GM21367 (cell line): ENCODE measurements at regions not wholly inside any gene's neighbourhood (a gene's known extent, or its start where the extent isn't known, plus 50 kb on each side); places are given as distances from the start of the nearest gene placed in this dataset.
"Not testable (repeated sequence)": the region's sequence is repeated elsewhere in the genome, so short reads cannot be mapped to it uniquely, and the experiment has no call there.

Experiments
- ATAC-seq: cut with Tn5 transposase; IDR thresholded peaks from one replicate; pipeline ENCODE4 v1.9.1; 2021; ENCODE audit not compliant: unreplicated experiment

DNA sequence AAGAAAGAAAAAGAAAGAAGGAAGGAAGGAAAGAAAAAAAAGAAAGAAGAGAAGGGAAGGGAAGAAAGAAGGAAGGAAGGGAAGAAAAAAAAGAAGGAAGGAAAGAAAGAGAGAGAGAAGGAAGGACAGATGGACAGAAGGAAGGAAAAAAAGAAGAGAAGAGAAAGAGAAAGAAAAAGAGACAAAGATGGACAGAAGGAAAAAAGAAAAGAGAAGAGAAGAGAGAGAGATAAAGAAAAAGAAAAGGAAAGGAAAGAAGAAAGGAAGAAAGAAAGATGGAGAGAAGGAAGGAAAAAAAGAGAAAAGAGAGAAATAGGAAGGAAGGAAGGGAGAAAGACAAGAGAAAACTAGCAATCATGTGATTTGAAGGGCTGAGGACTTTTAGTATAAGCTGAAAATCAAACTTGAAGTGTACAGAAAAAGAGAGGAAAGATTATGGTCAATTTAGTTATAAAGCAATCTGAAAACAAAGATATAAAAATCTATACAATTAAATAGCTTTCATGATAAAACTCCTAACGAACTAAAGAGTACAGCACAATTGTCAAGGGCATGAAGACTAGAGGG is 115.3 kb downstream of the LTN1 start:
- ATAC-seq = no peak

- ATAC-seq = no peak
Observed at GRCh38 chr21:28875078-28875477, 117.6 kb downstream of the LTN1 start.

DNA sequence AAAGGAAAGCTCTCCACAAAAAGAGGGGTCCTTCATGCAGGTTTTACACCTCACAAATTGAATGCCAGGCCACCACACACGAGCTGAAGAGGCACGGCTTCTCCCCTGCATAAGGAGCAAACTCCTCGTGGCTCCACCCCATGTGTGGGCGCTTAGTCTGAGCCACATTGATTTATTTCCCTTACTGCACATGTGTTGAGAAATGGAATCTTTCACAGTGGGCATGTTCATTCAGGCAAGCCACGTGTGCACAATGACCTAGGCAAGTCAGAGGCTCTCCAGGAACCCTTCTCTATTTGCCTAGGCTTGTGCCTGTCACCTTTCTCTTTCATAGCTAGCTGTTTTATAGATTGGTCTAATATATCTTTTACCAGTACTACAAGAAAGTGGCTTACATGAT is 120.5 kb downstream of the LTN1 start:
- no peak for ATAC-seq

GRCh38 chr21:28871388-28872010 is 121.2 kb downstream of the LTN1 start:
- ATAC-seq = no peak

- ATAC-seq = no peak
Observed at GRCh38 chr21:28867401-28867800, 125.3 kb downstream of the LTN1 start.

GRCh38 chr21:28865488-28866186 is 127.0 kb downstream of the LTN1 start:
- ATAC-seq = no peak

- no peak for ATAC-seq
Observed at GRCh38 chr21:28858424-28858823, 134.3 kb downstream of the LTN1 start.

DNA sequence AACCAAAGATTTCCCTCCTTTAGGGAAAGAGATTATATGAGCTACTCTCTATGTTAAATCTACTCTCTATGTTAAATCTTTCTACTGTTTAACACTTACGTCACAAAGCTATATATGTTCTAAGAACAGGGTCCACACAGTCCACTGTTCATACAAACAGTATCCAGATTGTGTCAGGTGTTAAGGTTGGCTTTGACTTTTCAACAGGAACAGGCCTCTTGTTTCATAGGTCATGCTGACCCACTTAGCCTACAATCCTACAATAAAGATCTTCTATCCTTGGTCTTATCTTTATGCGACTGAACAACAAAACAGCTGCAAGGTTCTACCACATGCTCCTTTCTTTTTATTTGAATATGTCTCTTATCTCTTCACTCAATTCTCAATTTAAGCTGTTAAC is 134.9 kb downstream of the LTN1 start:
- no peak for ATAC-seq

DNA sequence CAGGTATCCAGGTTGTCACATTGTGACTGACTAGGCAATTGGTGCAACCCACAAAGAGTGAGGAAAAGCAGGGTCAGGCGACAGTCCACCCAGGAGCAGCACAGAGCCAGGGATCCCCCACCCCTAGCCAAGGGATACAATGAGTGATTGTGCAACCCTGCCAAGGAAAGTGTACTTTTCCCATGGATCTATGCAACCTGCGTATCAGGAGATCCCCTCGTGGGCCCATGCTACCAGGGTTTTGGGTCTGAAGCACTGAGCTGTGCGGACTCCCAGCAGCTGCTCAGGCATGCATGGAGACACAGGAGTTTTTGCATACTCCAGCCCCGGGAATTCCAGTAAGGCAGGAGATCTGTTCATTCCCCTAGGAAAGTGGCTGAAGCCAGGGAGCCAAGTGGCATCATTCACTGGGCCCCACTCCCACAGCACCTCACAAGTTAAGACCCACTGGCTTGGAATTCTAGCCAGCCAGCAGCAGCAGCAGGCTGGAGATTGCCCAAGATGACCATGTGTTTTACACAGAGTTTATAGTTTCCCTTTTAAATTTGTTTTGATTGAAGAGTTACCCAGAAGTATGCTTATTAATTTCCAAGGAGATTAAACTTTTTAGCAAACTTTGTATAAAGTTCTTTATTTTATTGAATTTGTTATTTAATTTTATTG is 136.0 kb downstream of the LTN1 start:
- ATAC-seq = no peak

DNA sequence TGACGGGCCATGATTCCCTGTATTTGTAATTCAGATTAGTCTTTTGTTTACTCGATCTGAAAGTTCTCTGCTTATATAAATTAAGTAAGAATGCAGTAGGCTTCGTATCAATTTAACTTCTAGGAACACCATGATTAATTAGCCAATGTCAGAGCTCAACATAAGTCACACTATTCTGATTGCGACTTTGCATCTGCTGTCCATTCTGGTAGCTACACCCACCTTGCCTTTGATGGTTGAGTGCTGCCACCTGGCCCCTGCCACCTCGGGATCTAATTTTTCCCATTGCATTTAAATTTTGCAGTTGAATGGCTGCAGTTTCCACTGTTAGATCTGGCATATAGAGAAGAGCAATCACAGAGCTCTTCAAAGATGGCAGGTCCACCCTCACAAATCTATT is 140.0 kb downstream of the LTN1 start:
- no peak for ATAC-seq

DNA sequence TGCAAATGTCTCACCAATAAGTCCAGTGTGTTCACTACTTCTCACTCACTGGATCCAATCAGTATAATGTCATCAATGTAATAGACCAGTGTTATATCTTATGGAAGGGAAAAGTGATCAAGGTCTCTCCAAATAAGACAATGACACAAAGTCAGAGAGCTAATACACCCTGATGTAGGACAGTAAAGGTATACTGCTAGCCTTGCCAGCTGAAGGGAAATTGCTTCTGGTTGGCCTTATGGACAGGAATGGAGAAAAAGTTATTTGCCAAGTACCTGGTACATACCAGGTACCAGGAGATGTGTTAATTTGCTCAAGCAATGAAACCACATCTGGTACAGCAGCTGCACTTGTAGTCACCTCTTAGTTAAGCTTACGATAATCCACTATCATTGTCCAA is 141.0 kb downstream of the LTN1 start:
- ATAC-seq = no peak

DNA sequence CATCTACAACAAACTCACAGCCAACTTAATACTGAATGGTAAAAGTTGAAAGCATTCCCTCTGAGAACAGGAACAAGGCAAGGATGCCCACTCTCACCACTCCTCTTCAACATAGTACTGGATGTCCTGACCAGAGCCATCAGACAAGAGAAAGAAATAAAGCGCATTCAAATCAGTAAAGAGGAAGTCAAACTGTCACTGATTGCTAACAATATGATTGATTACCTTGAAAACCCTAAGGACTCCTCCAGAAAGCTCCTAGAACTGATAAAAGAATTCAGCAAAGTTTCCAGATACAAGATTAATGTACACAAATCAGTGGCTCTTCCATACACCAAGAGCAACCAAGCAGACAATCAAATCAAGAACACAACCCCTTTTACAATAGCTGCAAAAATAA is 153.4 kb downstream of the LTN1 start:
- not testable (repeated sequence) for ATAC-seq

GRCh38 chr21:28837426-28837825 is 155.3 kb downstream of the LTN1 start:
- not testable (repeated sequence) for ATAC-seq

DNA sequence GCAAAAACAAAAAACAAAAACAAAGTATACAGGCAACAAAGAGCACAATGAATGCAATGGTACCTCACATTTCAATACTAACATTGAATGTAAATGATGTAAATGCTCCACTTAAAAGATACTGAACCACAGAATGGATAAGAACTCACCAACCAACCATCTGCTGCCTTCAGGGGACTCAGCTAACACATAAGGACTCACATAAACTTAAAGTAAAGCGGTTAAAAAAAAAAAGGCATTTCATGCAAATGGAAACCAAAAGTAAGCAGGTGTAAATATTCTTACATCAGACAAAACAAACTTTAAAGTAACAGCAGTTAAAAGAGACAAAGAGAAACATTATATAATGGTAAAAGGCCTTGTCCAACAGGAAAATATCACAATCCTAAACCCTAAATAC is 156.1 kb downstream of the LTN1 start:
- not testable (repeated sequence) for ATAC-seq

GRCh38 chr21:28834335-28835238 is 158.1 kb downstream of the LTN1 start:
- ATAC-seq = no peak

GRCh38 chr21:28833609-28834008 is 159.1 kb downstream of the LTN1 start:
- ATAC-seq = no peak

GRCh38 chr21:28833182-28833581 is 159.5 kb downstream of the LTN1 start:
- no peak for ATAC-seq

GRCh38 chr21:28832715-28833061 is 160.0 kb downstream of the LTN1 start:
- ATAC-seq = no peak

DNA sequence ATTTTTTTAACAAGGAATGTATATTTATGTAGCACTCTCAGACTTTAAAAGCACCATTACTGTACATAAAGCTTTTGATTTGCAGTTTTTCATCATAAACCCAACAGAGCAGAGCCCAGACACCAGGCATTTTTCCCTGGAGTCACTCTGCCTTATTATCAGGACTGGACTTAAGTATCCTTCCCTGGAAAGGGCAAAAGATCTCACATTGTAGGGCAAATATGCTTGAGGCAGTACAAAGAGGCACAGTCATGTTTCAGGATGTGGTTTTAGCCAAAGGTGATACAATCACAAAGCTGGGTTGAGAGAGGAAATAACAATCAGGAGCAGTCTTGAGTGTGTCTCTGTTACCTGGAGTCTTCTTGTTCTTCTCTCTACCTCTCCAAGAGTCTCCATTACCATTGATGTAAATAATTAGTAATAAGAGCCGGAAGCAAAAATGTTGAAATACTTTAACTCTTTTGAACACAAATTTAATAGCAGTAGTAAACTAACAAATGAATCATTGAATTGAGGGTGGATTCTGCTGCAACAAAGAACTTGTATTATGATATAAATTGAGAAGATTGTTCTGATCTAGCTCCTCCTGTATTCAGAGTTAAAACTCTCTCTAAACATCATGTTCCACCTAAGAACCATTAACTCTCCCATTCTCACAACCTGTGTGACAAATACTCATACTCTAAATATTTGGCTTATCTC is 160.5 kb downstream of the LTN1 start:
- ATAC-seq = no peak

GRCh38 chr21:28828981-28829380 is 163.7 kb downstream of the LTN1 start:
- no peak for ATAC-seq
